ENCODE measurements at regions not wholly inside any gene's neighbourhood (a gene's known extent, or its start where the extent isn't known, plus 50 kb on each side); places are given as distances from the start of the nearest gene placed in this dataset.

GRCh38 chr1:56415258-56415657 is 164.1 kb downstream of the PLPP3 start:
- H3K4me2 ChIP-seq (ENCODE audit: insufficient read depth, insufficient read length, low read length), result no peak overlapping the region
- no peak overlapping the region for H4K5ac ChIP-seq (ENCODE audit: insufficient read length, low read depth, low read length)
- H3K36me3 Mint-ChIP-seq (ENCODE audit: insufficient read depth in 1 of 3, low read depth in 3 of 3), result peaks cover 0 to 5% (median 0%) of the 10 kb centered on the region in 3 experiments; a peak in 1 of 7 replicates
- no peak overlapping the region for H3T11ph ChIP-seq (ENCODE audit: low read length)
- H3K4me1 ChIP-seq (ENCODE audit: insufficient read depth, low read length), result no peaks in the 10 kb centered on the region
- H3K27ac Mint-ChIP-seq, result no peak overlapping the region
- no CpG with 5 or more reads among the region's 3 CpGs for WGBS (ENCODE audit: extremely low coverage, insufficient read length, low lambda C conversion rate)
- H2BK15ac ChIP-seq (ENCODE audit: low read depth, low read length), result no peak overlapping the region
- no peak overlapping the region for H2BK120ac ChIP-seq (ENCODE audit: low read depth, low read length, poor library complexity, severe bottlenecking)
- H3K56ac ChIP-seq (ENCODE audit: insufficient read length, low read depth, low read length), result no peak overlapping the region
- no peak for DNase-seq
- peaks cover 3% of the 10 kb centered on the region; the same call in 1 of the 2 replicates for H3K27me3 Mint-ChIP-seq (ENCODE audit: low read depth)
- H3K14ac ChIP-seq (ENCODE audit: insufficient read depth, low read length), result no peak overlapping the region
- no peaks in the 10 kb centered on the region for H4K20me1 ChIP-seq (ENCODE audit: control insufficient read depth, insufficient read depth, insufficient read length)
- no peak overlapping the region for H2BK20ac ChIP-seq (ENCODE audit: low read depth, low read length, poor library complexity, severe bottlenecking)
- no peak overlapping the region for H3K4ac ChIP-seq (ENCODE audit: low read depth, low read length)
- H3K27ac ChIP-seq (ENCODE audit: insufficient read length, low read depth, low read length), result no peak overlapping the region
- H4K8ac ChIP-seq (replicated peaks; ENCODE audit: insufficient read length, low read depth, low read length), result no peak overlapping the region
- H3K79me2 ChIP-seq (ENCODE audit: insufficient read depth, low read length), result no peaks in the 10 kb centered on the region
- no peak overlapping the region for H3K23ac ChIP-seq (ENCODE audit: insufficient read length, low read depth, low read length)
- H2BK5ac ChIP-seq (ENCODE audit: insufficient read length, low read length), result no peak overlapping the region
- peaks cover 0 to 2% of the 10 kb centered on the region in 2 experiments; a peak in 1 of 5 replicates for H3K9me3 Mint-ChIP-seq
- peaks cover 37 to 39% of the 10 kb centered on the region in 2 experiments for H3K4me1 Mint-ChIP-seq
- no peak overlapping the region for H3K9ac ChIP-seq (ENCODE audit: extremely low read depth, insufficient read length, low read length)
- TF ChIP-seq CTCF (conservative IDR thresholded peaks at IDR 0.05), result no peak
- H3K27me3 ChIP-seq (ENCODE audit: insufficient read depth, low read length), result no peaks in the 10 kb centered on the region
- H2BK12ac ChIP-seq (ENCODE audit: insufficient read length, low read depth, low read length), result no peak overlapping the region
- no peak overlapping the region for H4K91ac ChIP-seq (ENCODE audit: insufficient read length, low read depth, low read length)
- no peaks in the 10 kb centered on the region for H3K79me1 ChIP-seq (ENCODE audit: insufficient read depth, low read depth, low read length, poor library complexity, severe bottlenecking)
- H3K9me3 ChIP-seq (ENCODE audit: control insufficient read depth, low read depth, low read length), result no peaks in the 10 kb centered on the region
- no peak overlapping the region for H3K4me3 Mint-ChIP-seq
- H2AK5ac ChIP-seq (ENCODE audit: insufficient read length, low read length), result no peak overlapping the region
- H3K23me2 ChIP-seq (ENCODE audit: insufficient read length, low read depth, low read length, poor library complexity, severe bottlenecking), result no peaks in the 10 kb centered on the region
- H2AFZ ChIP-seq (ENCODE audit: low read length), result no peak overlapping the region
- H3K18ac ChIP-seq (ENCODE audit: insufficient read length, low read depth, low read length), result no peak overlapping the region

Measured in H9 (cell line).